ENCODE measurements at regions not wholly inside any gene's neighbourhood (a gene's known extent, or its start where the extent isn't known, plus 50 kb on each side); places are given as distances from the start of the nearest gene placed in this dataset.

- ATAC-seq (peak; percentile 32; the same call in 1 of the 2 replicates), DNase-seq (ENCODE audit: low spot score) (no peak)
- POLR2A ChIA-PET = no interaction called here
- TF ChIP-seq FOXJ3 (CRISPR knock-in tag; IDR thresholded peaks at IDR 0.05; ENCODE audit: borderline replicate concordance) (no peak), GABPB1 (CRISPR knock-in tag; IDR thresholded peaks at IDR 0.05) (no peak), SOX15 (CRISPR knock-in tag; IDR thresholded peaks at IDR 0.05) (no peak), ZBTB21 (CRISPR knock-in tag; IDR thresholded peaks at IDR 0.05; ENCODE audit: borderline replicate concordance) (no peak), ZSCAN18 (CRISPR knock-in tag; IDR thresholded peaks at IDR 0.05) (no peak), ZNF281 (CRISPR knock-in tag; IDR thresholded peaks at IDR 0.05) (no peak), ZNF671 (CRISPR knock-in tag; IDR thresholded peaks at IDR 0.05) (no peak), JAZF1 (CRISPR knock-in tag; IDR thresholded peaks at IDR 0.05) (no peak), JUN (CRISPR knock-in tag; IDR thresholded peaks at IDR 0.05) (no peak), MLX (CRISPR knock-in tag; IDR thresholded peaks at IDR 0.05) (no peak), SP1 (CRISPR knock-in tag; conservative IDR thresholded peaks at IDR 0.05) (no peak), HMGA2 (CRISPR knock-in tag; IDR thresholded peaks at IDR 0.05) (no peak), AFF4 (CRISPR knock-in tag; IDR thresholded peaks at IDR 0.05; ENCODE audit: borderline replicate concordance) (no peak)
- Mint-ChIP-seq H3K9me3 (no peaks in the 10 kb centered on the region), H3K36me3 (no peaks in the 10 kb centered on the region), H3K27me3 (ENCODE audit: low read depth) (no peaks in the 10 kb centered on the region; the same call in 1 of the 2 replicates), H3K4me1 (no peaks in the 10 kb centered on the region), H3K27ac (no peak overlapping the region), H3K4me3 (no peak overlapping the region)
- CTCF ChIA-PET = interaction anchor here (0.9 to 1.2 kb wide), 2 partner anchors 16 to 275 kb away, joined by 3 read pairs; no protein-coding TSS in a partner anchor
Measured at GRCh38 chr5:2864515-2865105, 113.1 kb upstream of the IRX2 start.

GRCh38 chr5:2863675-2864433, 112.4 kb upstream of the IRX2 start:
- DNase-seq (ENCODE audit: low spot score) = no peak
- Mint-ChIP-seq H3K27me3 (ENCODE audit: low read depth) (no peaks in the 10 kb centered on the region; the same call in 1 of the 2 replicates), H3K27ac (no peak overlapping the region), H3K36me3 (no peaks in the 10 kb centered on the region), H3K9me3 (no peaks in the 10 kb centered on the region), H3K4me3 (no peak overlapping the region), H3K4me1 (no peaks in the 10 kb centered on the region)
- CTCF ChIA-PET = interaction anchor here (0.9 to 1.2 kb wide), 2 partner anchors 15 to 274 kb away, joined by 3 read pairs; no protein-coding TSS in a partner anchor
- no peak for ATAC-seq
- POLR2A ChIA-PET = no interaction called here
- TF ChIP-seq TP53 (CRISPR knock-in tag; IDR thresholded peaks at IDR 0.05) (no peak), ZNF121 (CRISPR knock-in tag; IDR thresholded peaks at IDR 0.05) (no peak), NR1H2 (CRISPR knock-in tag; IDR thresholded peaks at IDR 0.05) (no peak), KAT7 (CRISPR knock-in tag; IDR thresholded peaks at IDR 0.05; ENCODE audit: borderline replicate concordance) (no peak), AFF4 (CRISPR knock-in tag; IDR thresholded peaks at IDR 0.05; ENCODE audit: borderline replicate concordance) (no peak)

Data from WTC11 (cell line).